ENCODE measurements at regions not wholly inside any gene's neighbourhood (a gene's known extent, or its start where the extent isn't known, plus 50 kb on each side); places are given as distances from the start of the nearest gene placed in this dataset.

DNA sequence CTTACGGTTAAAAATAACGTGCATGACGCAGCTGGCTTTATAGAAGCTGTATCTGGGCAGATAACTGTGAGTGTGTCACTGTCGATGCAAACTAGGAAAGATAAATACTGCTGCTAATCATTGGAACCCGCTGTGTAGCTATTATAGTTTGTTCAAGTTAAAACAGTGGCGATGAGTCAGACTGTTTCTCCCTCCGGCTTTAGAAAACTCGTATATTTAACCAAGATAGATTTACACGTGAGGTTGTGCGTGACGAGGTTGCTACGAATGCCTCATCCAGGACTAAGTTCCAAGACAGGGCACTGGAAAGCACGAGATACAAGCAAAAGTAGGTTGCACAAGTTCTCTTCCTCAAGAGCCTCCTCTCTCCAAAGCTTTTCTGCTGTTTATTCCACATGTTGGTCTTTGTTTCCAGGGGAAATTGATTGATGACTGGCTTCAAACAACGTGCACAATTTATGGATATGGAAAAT lies 270.7 kb downstream of the FBXW7 start:
- Histone ChIP-seq H3K4me1 (no peaks in the 10 kb centered on the region), H3K79me2 (ENCODE audit: low read depth) (no peaks in the 10 kb centered on the region), H3K9me3 (ENCODE audit: low read depth) (peaks cover 8% of the 10 kb centered on the region), H3K9ac (no peak overlapping the region), H3K36me3 (no peaks in the 10 kb centered on the region), H3K27me3 (no peaks in the 10 kb centered on the region), H4K20me1 (ENCODE audit: low read depth) (no peaks in the 10 kb centered on the region), H2AFZ (replicated peaks) (no peak overlapping the region), H3K4me2 (no peak overlapping the region), H3F3A (ENCODE audit: low read depth) (no peaks in the 10 kb centered on the region), H3K27ac (no peak overlapping the region), H3K4me3 (no peak overlapping the region)
- Mint-ChIP-seq H3K27ac (no peak overlapping the region), H3K9me3 (peaks cover 8% of the 10 kb centered on the region), H3K27me3 (ENCODE audit: insufficient read depth, low read depth) (peaks cover 2% of the 10 kb centered on the region), H3K4me1 (no peaks in the 10 kb centered on the region), H3K4me3 (no peak overlapping the region), H3K36me3 (no peaks in the 10 kb centered on the region)
- no peak for DNase-seq (ENCODE audit: low spot score)
- TF ChIP-seq EZH2phosphoT487 (IDR thresholded peaks at IDR 0.05) = no peak
- TF ChIP-seq EZH2 (IDR thresholded peaks at IDR 0.05) = no peak
- no peak for TF ChIP-seq CTCF (IDR thresholded peaks at IDR 0.05)

- Mint-ChIP-seq H3K27me3 (ENCODE audit: insufficient read depth, low read depth) (peaks cover 7% of the 10 kb centered on the region), H3K4me3 (no peak overlapping the region), H3K9me3 (peaks cover 15% of the 10 kb centered on the region), H3K27ac (no peak overlapping the region), H3K36me3 (no peaks in the 10 kb centered on the region), H3K4me1 (no peaks in the 10 kb centered on the region)
- Histone ChIP-seq H3K79me2 (ENCODE audit: low read depth) (no peaks in the 10 kb centered on the region), H4K20me1 (ENCODE audit: low read depth) (no peaks in the 10 kb centered on the region), H3F3A (ENCODE audit: low read depth) (no peaks in the 10 kb centered on the region), H3K9ac (no peak overlapping the region), H2AFZ (replicated peaks) (no peak overlapping the region), H3K4me3 (no peak overlapping the region), H3K9me3 (ENCODE audit: low read depth) (peaks cover 9% of the 10 kb centered on the region), H3K27ac (no peak overlapping the region), H3K36me3 (no peaks in the 10 kb centered on the region), H3K4me2 (no peak overlapping the region), H3K27me3 (no peaks in the 10 kb centered on the region), H3K4me1 (no peaks in the 10 kb centered on the region)
- no peak for DNase-seq (ENCODE audit: low spot score)
- TF ChIP-seq EZH2 (IDR thresholded peaks at IDR 0.05) (no peak), CTCF (IDR thresholded peaks at IDR 0.05) (no peak), EZH2phosphoT487 (IDR thresholded peaks at IDR 0.05) (no peak)
Measured at GRCh38 chr4:152264106-152264505, 271.8 kb downstream of the FBXW7 start.

- no peaks in the 10 kb centered on the region for H3K27me3 ChIP-seq
- no peak for DNase-seq (ENCODE audit: low spot score)
- H3K9ac ChIP-seq = no peak overlapping the region
- H2AFZ ChIP-seq (replicated peaks) = no peak overlapping the region
- TF ChIP-seq CTCF (IDR thresholded peaks at IDR 0.05) (no peak), EZH2 (IDR thresholded peaks at IDR 0.05) (no peak), EZH2phosphoT487 (IDR thresholded peaks at IDR 0.05) (no peak)
- H3K9me3 ChIP-seq (ENCODE audit: low read depth) = peaks cover 9% of the 10 kb centered on the region
- no peak overlapping the region for H3K4me3 Mint-ChIP-seq
- H3K36me3 Mint-ChIP-seq = no peaks in the 10 kb centered on the region
- peaks cover 2% of the 10 kb centered on the region for H3K4me1 Mint-ChIP-seq
- peaks cover 10% of the 10 kb centered on the region for H3K4me1 ChIP-seq
- H3K4me3 ChIP-seq = no peak overlapping the region
- H3K36me3 ChIP-seq = no peaks in the 10 kb centered on the region
- H3F3A ChIP-seq (ENCODE audit: low read depth) = no peaks in the 10 kb centered on the region
- H4K20me1 ChIP-seq (ENCODE audit: low read depth) = no peaks in the 10 kb centered on the region
- no peak overlapping the region for H3K4me2 ChIP-seq
- peaks cover 5% of the 10 kb centered on the region for H3K27me3 Mint-ChIP-seq (ENCODE audit: insufficient read depth, low read depth)
- no peak overlapping the region for H3K27ac Mint-ChIP-seq
- H3K27ac ChIP-seq = no peak overlapping the region
- peaks cover 15% of the 10 kb centered on the region for H3K9me3 Mint-ChIP-seq
- H3K79me2 ChIP-seq (ENCODE audit: low read depth) = no peaks in the 10 kb centered on the region
Measured at GRCh38 chr4:152259866-152260265, 276.0 kb downstream of the FBXW7 start.
